H1 (cell line): ENCODE measurements at regions not wholly inside any gene's neighbourhood (a gene's known extent, or its start where the extent isn't known, plus 50 kb on each side); places are given as distances from the start of the nearest gene placed in this dataset.

Source experiments
- CTCF ChIA-PET: fragments of 300-600 bp; sonication (Branson Sonifier 250); formaldehyde crosslinking; loops from one replicate; lab custom pipeline; 2021; ENCODE audit not compliant: partially characterized antibody; lab: Charles Lee
- POLR2A ChIA-PET: fragments of 300-600 bp; sonication (Branson Sonifier 250); formaldehyde crosslinking; loops from one replicate; lab custom pipeline; 2021; ENCODE audit warnings: inconsistent platforms; ENCODE audit not compliant: partially characterized antibody; lab: Charles Lee
- DNase-seq, 2 experiments: peaks; one replicate each; pipeline versions ENCODE4 v3.0.0 to v3.0.0-alpha.2; 2010 to 2022; ENCODE audit warnings: low spot score in 2 of 2, low read depth in 1 of 2, mixed read lengths in 1 of 2
- FAIRE-seq: peaks from 2 replicates; lab custom pipeline; 2011; peaks lifted over from hg19 to GRCh38; lab: Jason Lieb, UNC
- H2AFZ ChIP-seq: 2 replicates; pipeline ENCODE4 v1.8.1; 2012; ENCODE audit warnings: low read length, inconsistent platforms
- H2AK5ac ChIP-seq: 2 replicates; pipeline ENCODE4 v1.6.1; 2013; ENCODE audit warnings: low read depth, low read length
- H2BK120ac ChIP-seq: replicated peaks from 2 replicates; pipeline ENCODE3; 2013; ENCODE audit warnings: low read depth, low read length, inconsistent platforms
- H2BK12ac ChIP-seq: 2 replicates; pipeline ENCODE4 v1.6.1; 2013; ENCODE audit warnings: low read depth, low read length
- H2BK15ac ChIP-seq: 2 replicates; pipeline ENCODE4 v1.6.1; 2013; ENCODE audit warnings: low read length
- H2BK20ac ChIP-seq: 2 replicates; pipeline ENCODE4 v1.6.1; 2013; ENCODE audit warnings: low read length
- H2BK5ac ChIP-seq: 2 replicates; pipeline ENCODE4 v1.6.1; 2013; ENCODE audit warnings: low read depth, low read length
- H3K14ac ChIP-seq: 2 replicates; pipeline ENCODE4 v1.6.1; 2013; ENCODE audit warnings: inconsistent platforms; ENCODE audit not compliant: insufficient read length
- H3K18ac ChIP-seq: 2 replicates; pipeline ENCODE4 v1.6.1; 2013; ENCODE audit warnings: low read length; ENCODE audit errors: extremely low read depth
- H3K23ac ChIP-seq: 2 replicates; pipeline ENCODE4 v1.6.1; 2013; ENCODE audit warnings: inconsistent platforms; ENCODE audit not compliant: insufficient read length
- H3K23me2 ChIP-seq: 2 replicates; pipeline ENCODE4 v1.6.1; 2013; ENCODE audit warnings: low read depth, low read length
- H3K27ac ChIP-seq: 2 replicates; pipeline ENCODE4 v1.6.1; 2011; ENCODE audit warnings: low read depth, low read length, inconsistent platforms
- H3K27me3 ChIP-seq, 4 experiments: replicated peaks in 1 of 4; 1 replicate in 1 of 4; 2 replicates in 3 of 4; pipeline versions ENCODE4 v1.6.1 to v1.8.1; 2011 to 2013; ENCODE audit warnings: low read length in 3 of 4, mild to moderate bottlenecking in 3 of 4, inconsistent platforms in 2 of 4, mixed read lengths in 2 of 4, moderate library complexity in 1 of 4; ENCODE audit not compliant: control insufficient read depth in 3 of 4, insufficient read depth in 3 of 4; ENCODE audit errors: extremely low read depth in 1 of 4
- H3K36me3 ChIP-seq, 4 experiments: 2 replicates each; pipeline versions ENCODE4 v1.6.1 to v1.8.1; 2011 to 2013; ENCODE audit warnings: mild to moderate bottlenecking in 4 of 4, low read length in 3 of 4, moderate library complexity in 2 of 4, control low read depth in 1 of 4, inconsistent platforms in 1 of 4; ENCODE audit not compliant: insufficient read depth in 4 of 4, control insufficient read depth in 2 of 4
- H3K4ac ChIP-seq: replicated peaks from 2 replicates; pipeline ENCODE3; 2013; ENCODE audit warnings: low read length, low read depth, mixed read lengths, inconsistent platforms; ENCODE audit not compliant: insufficient read length
- H3K4me1 ChIP-seq, 4 experiments: replicated peaks in 1 of 4; 1 replicate in 1 of 4; 2 replicates in 3 of 4; pipeline versions ENCODE4 v1.6.1 to v1.8.1; 2011 to 2013; ENCODE audit warnings: low read length in 3 of 4, inconsistent platforms in 2 of 4, mixed read lengths in 1 of 4; ENCODE audit not compliant: insufficient read depth in 4 of 4, control insufficient read depth in 3 of 4
- H3K4me2 ChIP-seq, 2 experiments: 2 replicates each; pipeline versions ENCODE4 v1.6.1 to v1.8.1; 2011 to 2013; ENCODE audit warnings: low read depth in 2 of 2, low read length in 2 of 2, control low read depth in 1 of 2, inconsistent platforms in 1 of 2, mild to moderate bottlenecking in 1 of 2; ENCODE audit not compliant: insufficient read depth in 1 of 2
- H3K4me3 ChIP-seq, 4 experiments: fragments of 200-600, 300-600 bp in 1 of 4; sonication (generic), shearing (Covaris generic), sonication (Bioruptor Twin) in 1 of 4; 2 replicates each; pipeline versions ENCODE4 v1.5.1 to v1.8.1; 2011 to 2016; ENCODE audit warnings: low read length in 4 of 4, low read depth in 3 of 4, control low read depth in 2 of 4, inconsistent platforms in 2 of 4, mild to moderate bottlenecking in 2 of 4, mixed read lengths in 1 of 4, moderate library complexity in 1 of 4; ENCODE audit not compliant: insufficient read depth in 2 of 4; ENCODE audit errors: extremely low read depth in 1 of 4
- H3K56ac ChIP-seq: replicated peaks from 2 replicates; pipeline ENCODE3; 2013; ENCODE audit warnings: low read depth, mild to moderate bottlenecking, mixed read lengths, low read length, inconsistent platforms; ENCODE audit not compliant: insufficient read length
- H3K79me1 ChIP-seq: 2 replicates; pipeline ENCODE4 v1.6.1; 2013; ENCODE audit warnings: low read depth, low read length, control low read depth
- H3K79me2 ChIP-seq, 2 experiments: 2 replicates each; pipeline versions ENCODE4 v1.6.1 to v1.8.1; 2012 to 2013; ENCODE audit warnings: low read length in 2 of 2, mild to moderate bottlenecking in 2 of 2, inconsistent platforms in 1 of 2; ENCODE audit not compliant: insufficient read depth in 2 of 2, control insufficient read depth in 1 of 2
- H3K9ac ChIP-seq, 4 experiments: replicated peaks in 1 of 4; 1 replicate in 1 of 4; 2 replicates in 3 of 4; pipeline versions ENCODE4 v1.6.1 to v1.8.1; 2011 to 2013; ENCODE audit warnings: low read depth in 3 of 4, low read length in 3 of 4, control low read depth in 2 of 4, mild to moderate bottlenecking in 2 of 4, moderate library complexity in 2 of 4, inconsistent platforms in 1 of 4; ENCODE audit errors: extremely low read depth in 1 of 4
- H3K9me3 ChIP-seq, 2 experiments: 2 replicates each; pipeline versions ENCODE4 v1.6.1 to v1.8.1; 2012 to 2013; ENCODE audit warnings: mild to moderate bottlenecking in 2 of 2, moderate library complexity in 2 of 2, control low read depth in 1 of 2, inconsistent platforms in 1 of 2, low read depth in 1 of 2, low read length in 1 of 2, mixed read lengths in 1 of 2; ENCODE audit not compliant: insufficient read depth in 2 of 2
- H4K20me1 ChIP-seq, 2 experiments: replicated peaks in 1 of 2; 2 replicates each; pipeline versions ENCODE3 to v1.8.1; 2011 to 2013; ENCODE audit warnings: inconsistent platforms in 2 of 2, low read length in 2 of 2, mild to moderate bottlenecking in 1 of 2; ENCODE audit not compliant: insufficient read depth in 2 of 2, control insufficient read depth in 1 of 2
- H4K5ac ChIP-seq: 2 replicates; pipeline ENCODE4 v1.6.1; 2013; ENCODE audit warnings: low read length, low read depth, mixed read lengths, inconsistent platforms; ENCODE audit not compliant: insufficient read length
- H4K8ac ChIP-seq: 2 replicates; pipeline ENCODE4 v1.8.0; 2013; ENCODE audit warnings: mild to moderate bottlenecking, moderate library complexity, low read length, inconsistent platforms; ENCODE audit not compliant: insufficient read depth; ENCODE audit errors: extremely low read depth
- H4K91ac ChIP-seq: replicated peaks from 2 replicates; pipeline ENCODE3; 2013; ENCODE audit warnings: low read length, mixed read lengths, inconsistent platforms; ENCODE audit not compliant: insufficient read length
- TAF1 ChIP-seq: IDR thresholded peaks from 2 replicates; pipeline ENCODE4 v1.6.1; 2011; ENCODE audit warnings: mild to moderate bottlenecking, low read depth, low read length
- WGBS, 2 experiments: shearing (Covaris generic) in 1 of 2; methylation state at CpG; one replicate each; pipeline versions ENCODE4 v1.1.6 to v1.1.7; 2013 to 2015; ENCODE audit warnings: low lambda C conversion rate in 2 of 2, mixed read lengths in 2 of 2, inconsistent platforms in 1 of 2, low coverage in 1 of 2, missing lambda C conversion rate in 1 of 2; ENCODE audit not compliant: insufficient replicate concordance in 2 of 2, insufficient coverage in 1 of 2, insufficient read length in 1 of 2; ENCODE audit errors: extremely low coverage in 1 of 2, missing lambda C conversion rate in 1 of 2; 5-methylcytosine and 5-hydroxymethylcytosine counted together

DNA sequence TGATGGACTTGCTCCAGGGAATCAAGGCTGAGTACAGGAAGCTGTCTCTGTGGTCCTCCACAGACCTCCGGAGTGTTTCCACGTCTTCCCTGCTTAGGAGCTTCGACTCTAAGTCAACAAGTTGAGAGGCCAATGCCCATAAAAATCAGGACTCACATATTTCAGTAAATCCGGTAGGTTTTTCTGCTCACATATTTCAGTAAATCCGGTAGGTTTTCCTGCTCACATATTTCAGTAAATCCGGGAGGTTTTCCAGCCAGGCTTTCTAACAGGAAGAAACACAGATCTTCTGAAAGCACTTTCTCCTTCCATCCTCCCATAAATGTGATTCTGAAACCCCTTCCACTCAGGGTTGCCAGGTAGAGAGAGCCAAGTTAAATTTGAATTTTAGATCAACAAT lies 340.1 kb upstream of the SHH start:
- H2AFZ ChIP-seq, result no peak overlapping the region; the same call in 1 of the 2 replicates
- no peaks in the 10 kb centered on the region for H3K23me2 ChIP-seq
- 81% methylated on average over 6 of the region's 6 CpGs; no CpG with 5 or more reads in 1 of the 2 experiments for WGBS, 2 experiments
- no peak overlapping the region for H3K4ac ChIP-seq
- no peak overlapping the region for H3K27ac ChIP-seq
- no peak overlapping the region for H3K4me2 ChIP-seq
- no peak overlapping the region for H2BK5ac ChIP-seq
- FAIRE-seq (no peak), DNase-seq (no peak)
- H4K20me1 ChIP-seq, result no peaks in the 10 kb centered on the region
- H3K79me2 ChIP-seq, result no peaks in the 10 kb centered on the region
- no peaks in the 10 kb centered on the region for H3K4me1 ChIP-seq
- H2BK15ac ChIP-seq, result no peak overlapping the region
- H2BK12ac ChIP-seq, result no peak overlapping the region
- no peak overlapping the region for H4K91ac ChIP-seq
- CTCF ChIA-PET, result interaction anchor here (0.6 to 0.8 kb wide), 2 partner anchors 338 to 1965 kb away, joined by 3 to 4 read pairs; no protein-coding TSS in a partner anchor
- H2AK5ac ChIP-seq, result no peak overlapping the region
- H3K23ac ChIP-seq, result no peak overlapping the region
- no peak overlapping the region for H3K9ac ChIP-seq
- peaks cover 0 to 2% of the 10 kb centered on the region in 2 experiments; a peak in 1 of 4 replicates for H3K9me3 ChIP-seq
- no peak overlapping the region for H4K5ac ChIP-seq
- no peak overlapping the region for H3K56ac ChIP-seq
- no peak overlapping the region for H4K8ac ChIP-seq
- H3K27me3 ChIP-seq, result 0 out of 7 replicates have a peak, but pooled peaks cover 0 to 2% (median 0%) of the 10 kb centered on the region in 4 experiments
- POLR2A ChIA-PET, result no interaction called here
- H3K36me3 ChIP-seq, result no peaks in the 10 kb centered on the region
- H2BK120ac ChIP-seq, result no peak overlapping the region
- H3K4me3 ChIP-seq, result no peak overlapping the region
- no peak overlapping the region for H2BK20ac ChIP-seq
- H3K14ac ChIP-seq, result no peak overlapping the region
- H3K18ac ChIP-seq, result no peak overlapping the region
- H3K79me1 ChIP-seq, result no peaks in the 10 kb centered on the region
- no peak for TF ChIP-seq TAF1
